Adrenal gland (tissue), 9 donors: ENCODE measurements at regions not wholly inside any gene's neighbourhood (a gene's known extent, or its start where the extent isn't known, plus 50 kb on each side); places are given as distances from the start of the nearest gene placed in this dataset.

Experiments
- DNase-seq, 7 donors: peaks; one replicate each; pipeline ENCODE4 v3.0.0-alpha.2; 2019 to 2020
- H3K27ac ChIP-seq, 5 donors: fragments of 200-600 bp; sonication (generic) in 4 of 5; 1 replicate in 3 of 5; 2 replicates in 2 of 5; pipeline versions ENCODE4 v1.5.1 to v1.8.0; 2016 to 2020; ENCODE audit warnings: mild to moderate bottlenecking in 1 of 5
- H3K27me3 ChIP-seq: fragments of 200-600 bp; 2 replicates; pipeline ENCODE4 v1.8.0; 2021
- H3K36me3 ChIP-seq, 2 donors: fragments of 200-600 bp; replicated peaks in 1 of 2; 1 replicate in 1 of 2; 2 replicates in 1 of 2; pipeline versions ENCODE4 v1.5.1 to v1.8.0; 2018 to 2022
- H3K4me1 ChIP-seq, 2 donors: fragments of 200-600 bp; replicated peaks in 1 of 2; 1 replicate in 1 of 2; 2 replicates in 1 of 2; pipeline versions ENCODE4 v1.5.1 to v1.8.0; 2018 to 2021
- H3K4me3 ChIP-seq, 4 donors: fragments of 200-600 bp; sonication (generic) in 3 of 4; one replicate each; pipeline ENCODE4 v1.5.1; 2016 to 2018
- H3K9me3 ChIP-seq, 3 donors: fragments of 200-600 bp; sonication (generic) in 1 of 3; replicated peaks in 1 of 3; 1 replicate in 2 of 3; 2 replicates in 1 of 3; pipeline versions ENCODE4 v1.5.1 to v1.8.0; 2016 to 2021
- CTCF ChIP-seq, 6 experiments: fragments of 450-650 bp in 4 of 6; fragments of 200-600 bp in 2 of 6; sonication (generic) in 1 of 6; IDR thresholded peaks; 1 replicate in 5 of 6; 2 replicates in 1 of 6; pipeline versions ENCODE4 v1.5.1 to v1.8.0; 2016 to 2021; ENCODE audit warnings: antibody characterized with exemption in 6 of 6, mild to moderate bottlenecking in 2 of 6, moderate library complexity in 1 of 6
- POLR2A ChIP-seq, 2 donors: fragments of 450-650 bp; IDR thresholded peaks; one replicate each; pipeline ENCODE4 v1.6.1; 2017; ENCODE audit warnings: antibody characterized with exemption in 2 of 2, mild to moderate bottlenecking in 2 of 2, moderate library complexity in 1 of 2
- WGBS, 4 donors: extraction: QIAGEN DNeasy Blood & Tissue Kit in 2 of 4; methylation state at CpG; one replicate each; pipeline versions ENCODE4 v1.1.5 to v1.1.7; 2013 to 2017; 5-methylcytosine and 5-hydroxymethylcytosine counted together
- intact Hi-C, 2 donors: fragments of 100-400 bp; cut with DNase I; formaldehyde crosslinking; loops; one replicate each; pipeline versions ENCODE4 v1.14.1 to v1.15.0; 2022 to 2023
- donor health status: healthy with polysubstance abuse.
- donor health status: Bipolar disorder and iron deficiency.
- donor health status: DM: yes; HTN: yes; CAD: no.
- donor health status: DM: no; HTN: no; CAD: no.
- donor health status: DM: no; HTN: no; CAD: no.

GRCh38 chr12:41661141-41661765 lies 473.1 kb downstream of the PDZRN4 start:
- H3K27me3 ChIP-seq, result no peaks in the 10 kb centered on the region
- no peak overlapping the region for H3K27ac ChIP-seq
- no peaks in the 10 kb centered on the region for H3K4me1 ChIP-seq
- H3K9me3 ChIP-seq, result no peaks in the 10 kb centered on the region
- DNase-seq, result no peak
- no peaks in the 10 kb centered on the region for H3K36me3 ChIP-seq
- intact Hi-C loops, result no loop called here
- WGBS, 4 donors, result 83 to 96% (median 89%) methylated on average over 4 of the region's 4 CpGs
- H3K4me3 ChIP-seq, result no peak overlapping the region
- TF ChIP-seq CTCF (IDR thresholded peaks at IDR 0.05), result no peak
- no peak for TF ChIP-seq POLR2A (IDR thresholded peaks at IDR 0.05)

GRCh38 chr12:41656454-41656853 lies 468.3 kb downstream of the PDZRN4 start:
- Histone ChIP-seq H3K36me3 (no peaks in the 10 kb centered on the region), H3K4me1 (no peaks in the 10 kb centered on the region), H3K27ac (no peak overlapping the region), H3K4me3 (no peak overlapping the region), H3K9me3 (no peaks in the 10 kb centered on the region), H3K27me3 (no peaks in the 10 kb centered on the region)
- DNase-seq, result no peak
- no peak for TF ChIP-seq CTCF (IDR thresholded peaks at IDR 0.05)
- no peak for TF ChIP-seq POLR2A (IDR thresholded peaks at IDR 0.05)
- 71 to 87% (median 80%) methylated on average over 1 of the region's 1 CpG for WGBS, 4 donors
- intact Hi-C loops, result no loop called here

- no peak overlapping the region for H3K4me3 ChIP-seq
Observed at GRCh38 chr12:41653386-41654326, 465.5 kb downstream of the PDZRN4 start.

More at GRCh38 chr12:41653386-41654326, 465.5 kb downstream of the PDZRN4 start:
- DNase-seq, result no peak
- no peaks in the 10 kb centered on the region for H3K27me3 ChIP-seq
- H3K36me3 ChIP-seq, result no peaks in the 10 kb centered on the region
- no peak overlapping the region for H3K27ac ChIP-seq
- no peaks in the 10 kb centered on the region for H3K9me3 ChIP-seq
- WGBS, 4 donors, result 63 to 81% (median 76%) methylated on average over 7 of the region's 7 CpGs
- intact Hi-C loops, result no loop called here
- TF ChIP-seq POLR2A (IDR thresholded peaks at IDR 0.05) (no peak), CTCF (IDR thresholded peaks at IDR 0.05) (no peak)
- no peaks in the 10 kb centered on the region for H3K4me1 ChIP-seq
